ENCODE measurements at regions not wholly inside any gene's neighbourhood (a gene's known extent, or its start where the extent isn't known, plus 50 kb on each side); places are given as distances from the start of the nearest gene placed in this dataset.
"Not testable (repeated sequence)": the region's sequence is repeated elsewhere in the genome, so short reads cannot be mapped to it uniquely, and the experiment has no call there.

GRCh38 chr2:155528034-155528433, 804.5 kb downstream of the NR4A2 start:
- DNase-seq = no peak

- DNase-seq = peak; percentile 1
These were observed 807.3 kb downstream of the NR4A2 start for GRCh38 chr2:155525199-155525598.

GRCh38 chr2:155519529-155520130, 812.9 kb downstream of the NR4A2 start:
- DNase-seq = no peak

DNA sequence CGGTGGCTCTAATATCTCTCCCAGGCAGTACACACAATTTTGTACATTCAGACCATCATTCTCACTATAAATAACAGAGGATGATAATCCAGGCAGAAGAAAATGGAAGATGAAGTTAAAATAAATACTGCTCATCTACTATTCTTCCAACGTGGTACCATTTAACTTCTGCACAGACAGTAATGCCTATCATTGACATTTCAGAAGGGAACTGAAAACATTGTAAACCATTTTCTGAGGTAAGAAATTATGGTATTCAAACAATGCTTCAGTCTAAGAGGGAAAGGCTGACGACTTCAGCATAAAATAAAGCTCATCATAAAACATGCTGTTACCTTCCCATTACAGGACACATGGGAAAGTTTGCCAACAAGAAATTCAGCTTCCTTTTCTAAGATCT, 814.4 kb downstream of the NR4A2 start:
- no peak for DNase-seq

GRCh38 chr2:155517362-155517761, 815.2 kb downstream of the NR4A2 start:
- DNase-seq = no peak

DNA sequence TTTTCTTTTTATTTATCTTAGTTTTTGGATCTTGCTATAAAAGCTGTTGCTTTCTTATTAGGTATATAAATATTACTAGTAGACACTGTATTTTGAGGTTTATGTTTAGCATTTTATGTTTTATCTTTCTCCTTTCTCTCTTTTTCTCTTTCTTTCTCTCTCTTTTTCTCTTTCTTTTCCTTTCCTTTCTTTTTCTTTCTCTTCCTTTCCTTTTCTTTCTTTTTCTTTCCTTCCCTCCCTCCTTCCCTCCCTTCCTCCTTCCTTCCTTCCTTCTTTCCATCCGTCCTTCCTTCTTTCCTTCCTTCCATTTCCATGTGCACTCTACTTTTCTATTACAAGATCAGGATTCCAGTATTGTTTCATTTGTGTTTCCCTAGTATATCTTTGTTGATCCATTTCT, 814.8 kb downstream of the KCNJ3 start:
- DNase-seq = no peak

GRCh38 chr2:155502766-155503165, 804.3 kb downstream of the KCNJ3 start:
- DNase-seq = no peak

- DNase-seq = no peak
These were observed 799.6 kb downstream of the KCNJ3 start for GRCh38 chr2:155498106-155498505.

DNA sequence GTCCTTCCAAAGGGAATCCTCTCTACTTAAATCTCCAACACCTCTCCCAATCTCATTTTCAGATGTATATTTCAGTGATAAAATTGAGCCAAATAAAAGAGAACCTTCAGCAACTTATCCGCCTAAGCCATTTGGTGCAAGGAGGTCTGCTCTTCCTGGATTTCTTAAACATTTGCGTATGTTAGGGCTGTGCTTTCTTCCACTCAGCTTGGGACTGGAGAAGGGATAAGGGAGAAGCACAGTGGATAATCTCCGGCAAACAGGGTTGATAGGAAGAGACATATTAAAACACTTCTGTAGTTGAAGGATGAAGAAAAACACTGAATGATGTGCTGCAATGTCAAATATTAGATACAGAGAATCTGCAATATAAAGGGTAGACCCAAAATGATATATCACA, 796.2 kb downstream of the KCNJ3 start:
- DNase-seq = no peak

DNA sequence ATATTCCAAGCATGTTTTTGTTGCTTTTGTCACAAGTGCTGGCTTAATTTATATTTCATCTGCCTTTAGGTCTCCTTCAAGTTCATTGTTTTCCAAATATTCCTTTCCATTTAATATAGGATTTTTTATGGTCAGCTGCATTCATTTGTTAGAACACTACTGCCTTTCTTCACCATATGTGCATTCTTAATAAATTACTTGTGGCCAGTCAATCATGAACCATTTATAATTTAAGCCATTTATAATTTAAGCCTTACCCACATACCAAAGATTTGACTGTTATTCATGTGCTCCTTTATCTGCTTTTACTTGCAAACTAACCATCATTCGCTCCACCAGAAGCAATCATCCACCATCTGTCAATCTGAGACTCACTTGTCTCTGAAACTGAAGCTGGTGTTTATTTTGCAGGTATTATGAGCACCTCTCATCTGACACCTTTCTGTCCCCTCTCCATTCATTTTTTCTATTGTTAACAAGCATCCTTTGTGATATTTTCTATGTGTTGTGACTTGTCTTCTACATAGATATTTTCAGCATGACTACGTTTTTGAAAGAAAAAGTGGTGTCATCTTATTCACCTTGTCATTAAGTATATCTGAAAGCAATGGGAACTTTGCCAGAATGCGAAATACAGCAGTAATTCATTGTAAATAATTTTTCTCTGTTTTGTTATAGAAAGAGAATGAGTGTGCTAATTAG, 786.8 kb downstream of the KCNJ3 start:
- DNase-seq = no peak

GRCh38 chr2:155481141-155481540, 782.6 kb downstream of the KCNJ3 start:
- DNase-seq = no peak

GRCh38 chr2:155472018-155472417, 773.5 kb downstream of the KCNJ3 start:
- DNase-seq = not testable (repeated sequence)

GRCh38 chr2:155456222-155456621, 757.7 kb downstream of the KCNJ3 start:
- no peak for DNase-seq

DNA sequence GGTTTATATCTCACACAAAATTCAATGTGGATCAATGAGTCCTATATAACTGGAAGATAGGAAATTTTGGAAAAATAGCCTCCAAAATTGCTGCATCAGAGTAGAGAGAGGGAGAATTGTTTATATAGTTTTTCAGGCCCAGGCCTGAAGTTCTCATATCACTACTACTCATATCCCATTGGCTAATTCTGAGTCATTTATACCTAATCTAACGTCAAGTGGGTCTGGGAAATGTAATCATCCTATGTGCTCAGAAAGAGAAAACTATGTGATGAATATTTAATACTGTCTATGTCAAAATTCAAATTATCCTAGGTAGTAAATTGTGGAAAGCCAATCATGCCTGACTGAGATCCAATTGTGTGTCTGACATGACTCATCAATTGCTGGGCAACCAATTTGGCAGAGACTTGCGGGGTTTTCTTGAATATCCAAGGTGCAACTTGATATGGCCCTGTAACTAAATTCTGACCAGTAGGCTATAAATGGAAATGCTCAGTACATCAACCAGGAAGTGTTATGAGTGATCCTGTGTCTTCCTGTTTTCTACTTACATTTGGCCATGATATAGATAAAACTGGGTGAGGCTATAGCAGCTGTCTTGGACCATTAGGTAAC, 744.4 kb downstream of the KCNJ3 start:
- DNase-seq = no peak

- no peak for DNase-seq
These were observed 743.6 kb downstream of the KCNJ3 start for GRCh38 chr2:155442088-155442487.

DNA sequence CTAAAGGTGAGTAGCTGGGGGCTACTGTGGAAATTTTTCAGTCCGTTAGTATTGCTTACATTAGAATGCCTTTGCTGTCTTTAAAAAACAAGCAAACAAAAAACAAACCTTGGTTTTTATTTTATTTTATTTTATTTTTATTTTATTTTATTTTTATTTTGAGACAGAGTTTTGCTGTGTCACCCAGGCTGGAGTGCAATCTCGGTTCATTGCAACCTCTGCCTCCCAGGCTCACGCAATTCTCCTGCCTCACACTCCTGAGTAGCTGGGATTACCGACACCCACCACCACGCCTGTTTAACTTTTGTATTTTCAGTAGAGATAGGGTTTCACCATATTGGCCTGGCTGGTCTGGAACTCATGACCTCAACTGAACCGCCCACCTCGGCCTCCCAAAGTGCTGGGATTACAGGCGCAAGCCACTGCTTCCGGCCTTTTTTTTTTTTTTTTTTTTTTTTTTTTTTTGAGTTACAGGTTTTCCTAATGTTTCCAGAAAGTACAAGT, 732.6 kb downstream of the KCNJ3 start:
- no peak for DNase-seq

- no peak for DNase-seq
These were observed 729.0 kb downstream of the KCNJ3 start for GRCh38 chr2:155427470-155427869.

DNA sequence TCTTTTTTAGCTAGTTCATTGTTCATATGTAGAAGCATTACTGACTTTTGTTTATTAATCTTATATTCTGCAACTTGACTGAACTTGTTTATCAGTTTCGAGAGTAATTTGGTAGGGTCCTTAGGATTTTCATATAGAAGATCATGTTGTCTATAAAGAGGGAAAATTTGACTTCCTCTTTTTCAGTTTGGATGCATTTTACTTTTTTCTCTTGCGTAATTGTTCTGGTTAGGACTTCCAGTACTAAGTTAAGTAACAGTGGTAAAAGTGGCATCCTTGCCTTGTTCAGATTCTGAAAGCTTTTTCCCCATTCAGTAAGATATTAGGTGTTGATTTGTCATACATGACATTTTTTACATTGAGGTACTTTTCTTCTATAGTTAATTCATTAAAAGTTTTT, 726.0 kb downstream of the KCNJ3 start:
- DNase-seq = no peak

GRCh38 chr2:155418753-155419152, 720.3 kb downstream of the KCNJ3 start:
- DNase-seq = no peak

GRCh38 chr2:155412598-155412997, 714.1 kb downstream of the KCNJ3 start:
- DNase-seq = no peak

GRCh38 chr2:155404433-155405002, 706.0 kb downstream of the KCNJ3 start:
- DNase-seq = no peak

GRCh38 chr2:155393406-155393805, 694.9 kb downstream of the KCNJ3 start:
- no peak for DNase-seq

DNA sequence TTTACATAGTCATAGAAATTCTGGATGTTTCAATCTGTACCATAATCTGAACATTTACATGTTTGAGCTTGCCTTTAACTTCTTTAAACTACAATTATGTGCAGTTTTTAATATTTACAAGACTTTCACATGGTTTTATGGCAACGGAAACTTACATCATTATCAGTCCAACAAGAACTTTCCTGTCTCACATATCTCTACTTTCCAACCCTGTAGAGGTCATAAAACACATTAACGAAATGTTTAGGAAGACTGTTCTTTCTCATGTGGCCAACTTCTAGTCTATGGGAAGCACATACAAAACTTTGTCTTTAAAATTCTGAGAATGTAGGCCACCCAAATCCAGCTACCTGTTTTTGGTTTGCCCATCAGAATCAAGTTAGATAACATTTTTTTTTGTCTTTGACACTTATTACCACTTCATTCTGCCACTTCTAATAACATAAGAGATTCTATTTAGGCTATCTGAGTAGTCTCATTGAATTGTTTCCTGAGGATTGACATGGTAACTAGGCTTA, 693.2 kb downstream of the KCNJ3 start:
- no peak for DNase-seq
